ENCODE measurements at regions not wholly inside any gene's neighbourhood (a gene's known extent, or its start where the extent isn't known, plus 50 kb on each side); places are given as distances from the start of the nearest gene placed in this dataset.
"Not testable (repeated sequence)": the region's sequence is repeated elsewhere in the genome, so short reads cannot be mapped to it uniquely, and the experiment has no call there.

GRCh38 chr13:61563645-61564044, 148.0 kb upstream of the PCDH20 start:
- FAIRE-seq: no peak

GRCh38 chr13:61546911-61547310, 131.3 kb upstream of the PCDH20 start:
- FAIRE-seq (no peak), DNase-seq (ENCODE audit: insufficient read length, low spot score) (no peak)

More at GRCh38 chr13:61563645-61564044, 148.0 kb upstream of the PCDH20 start:
- no peak for DNase-seq (ENCODE audit: insufficient read length, low spot score)

GRCh38 chr13:61546413-61546812, 130.8 kb upstream of the PCDH20 start:
- FAIRE-seq: no peak

GRCh38 chr13:61536433-61536832, 120.8 kb upstream of the PCDH20 start:
- no peak for FAIRE-seq
- no peak for DNase-seq (ENCODE audit: insufficient read length, low spot score)

More at GRCh38 chr13:61546413-61546812, 130.8 kb upstream of the PCDH20 start:
- DNase-seq (ENCODE audit: insufficient read length, low spot score): no peak

DNA sequence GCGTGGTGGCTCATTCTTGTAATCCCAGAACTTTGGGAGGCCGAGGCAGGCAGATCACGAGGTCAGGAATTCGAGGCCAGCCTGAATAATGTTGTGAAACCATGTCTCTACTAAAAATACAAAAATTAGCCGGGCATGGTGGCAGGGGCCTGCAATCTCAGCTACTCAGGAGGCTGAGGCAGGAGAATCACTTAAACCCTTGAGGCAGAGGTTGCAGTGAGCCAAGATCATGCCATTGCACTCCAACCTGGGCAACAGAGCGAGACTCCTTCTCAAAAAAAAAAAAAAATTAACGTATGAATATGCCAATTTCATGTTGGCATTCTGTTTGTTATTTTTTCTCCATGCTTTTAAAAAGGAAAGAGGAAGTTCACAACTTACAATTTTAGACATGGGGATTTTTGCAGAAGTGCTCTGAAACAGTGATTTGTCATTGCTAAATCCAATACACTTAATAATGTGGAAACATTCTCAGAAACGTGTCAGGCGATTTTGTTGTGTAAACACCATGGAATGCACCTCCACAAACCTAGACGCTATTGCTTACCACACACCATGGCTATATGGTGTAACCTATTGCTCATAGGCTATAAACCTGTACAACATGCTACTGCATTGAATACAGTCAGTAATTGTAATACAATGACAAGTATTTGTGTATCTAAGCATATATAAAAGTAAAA, 115.9 kb upstream of the PCDH20 start:
- no peak for FAIRE-seq
- DNase-seq (ENCODE audit: insufficient read length, low spot score): no peak

DNA sequence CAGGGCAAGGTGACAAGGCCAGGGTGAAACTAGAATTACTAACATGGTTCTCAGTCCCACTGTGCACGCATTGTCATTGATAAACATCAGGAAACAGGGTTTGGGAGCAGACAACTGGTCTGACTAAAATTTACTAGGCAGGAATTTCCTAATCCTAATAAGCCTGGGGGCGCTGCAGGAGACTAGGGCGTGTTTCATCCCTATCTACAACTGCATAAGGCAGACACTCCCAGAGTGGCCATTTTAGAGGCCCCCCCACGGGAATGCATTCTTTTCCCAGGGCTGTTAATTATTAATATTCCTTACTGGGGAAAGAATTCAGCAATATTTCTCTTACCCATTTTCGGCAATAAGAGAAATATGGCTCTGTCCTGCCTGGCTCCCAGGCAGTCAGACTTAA, 103.6 kb upstream of the PCDH20 start:
- not testable (repeated sequence) for FAIRE-seq; DNase-seq (ENCODE audit: insufficient read length, low spot score)

- no peak for FAIRE-seq
- DNase-seq (ENCODE audit: insufficient read length, low spot score): no peak
Measured at GRCh38 chr13:61508936-61509335, 93.3 kb upstream of the PCDH20 start.

DNA sequence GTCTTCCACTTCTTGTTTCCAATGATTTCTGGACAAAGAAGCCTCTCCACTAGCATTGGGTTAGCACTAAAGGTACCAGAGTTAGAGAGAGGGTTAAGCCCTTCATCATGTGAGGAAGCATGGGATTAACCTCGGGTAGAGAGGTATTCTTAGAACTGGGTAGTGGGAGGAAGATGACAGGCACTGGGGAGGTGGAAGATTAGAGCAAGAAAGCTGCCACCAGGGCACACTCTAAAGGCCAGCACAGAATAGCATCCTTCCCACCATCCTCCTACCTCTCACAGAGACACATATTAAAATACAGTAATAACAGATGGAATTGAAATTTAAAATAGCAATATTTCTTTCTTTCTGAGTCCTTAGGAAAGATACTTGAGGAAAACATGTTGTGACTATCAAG, 84.5 kb upstream of the PCDH20 start:
- FAIRE-seq (no peak), DNase-seq (ENCODE audit: insufficient read length, low spot score) (no peak)

DNA sequence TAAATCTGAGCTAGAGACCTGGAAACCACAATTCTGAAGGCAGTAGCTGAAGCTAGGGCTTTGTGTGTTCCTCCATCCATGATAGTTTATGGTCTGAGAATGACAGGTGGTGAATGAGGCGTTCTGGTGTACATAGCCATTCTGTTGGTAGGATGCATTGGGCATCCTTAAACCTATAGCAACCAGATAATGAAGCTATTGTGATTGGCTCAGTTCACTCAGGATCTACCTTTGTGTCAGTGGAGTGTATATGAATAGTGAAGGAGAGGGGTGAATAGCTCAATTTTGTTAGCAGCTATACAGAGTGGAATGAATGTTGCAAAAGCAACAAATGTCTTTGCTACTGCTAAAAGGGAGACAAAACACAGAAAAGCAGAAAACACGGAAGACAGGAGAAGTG, 80.0 kb upstream of the PCDH20 start:
- no peak for FAIRE-seq
- no peak for DNase-seq (ENCODE audit: insufficient read length, low spot score)

GRCh38 chr13:61493556-61493955, 77.9 kb upstream of the PCDH20 start:
- FAIRE-seq; DNase-seq (ENCODE audit: insufficient read length, low spot score): not testable (repeated sequence)

GRCh38 chr13:61486496-61486895, 70.8 kb upstream of the PCDH20 start:
- DNase-seq (ENCODE audit: insufficient read length, low spot score) (no peak), FAIRE-seq (no peak)

- DNase-seq (ENCODE audit: insufficient read length, low spot score): no peak
- no peak for FAIRE-seq
Measured at GRCh38 chr13:61485128-61485765, 69.6 kb upstream of the PCDH20 start.

DNA sequence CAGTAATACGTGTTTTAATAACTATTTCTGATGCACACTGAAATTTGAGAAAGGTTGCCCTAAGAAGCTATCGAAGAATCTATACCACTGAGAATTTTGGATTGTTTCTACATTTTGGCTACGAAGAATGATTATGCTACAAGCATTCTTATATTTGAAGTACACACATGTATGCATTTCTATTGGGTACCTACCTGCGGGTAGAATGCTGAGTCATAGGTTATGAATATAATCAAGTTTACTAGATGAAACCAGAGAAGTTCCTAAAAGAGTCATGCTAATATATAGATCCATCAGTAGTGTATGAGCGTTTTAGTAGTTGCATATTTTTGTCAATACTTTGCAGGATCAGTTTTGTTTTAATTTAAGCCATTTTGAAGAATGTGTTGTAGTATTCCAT, 62.0 kb upstream of the PCDH20 start:
- FAIRE-seq: no peak
- no peak for DNase-seq (ENCODE audit: insufficient read length, low spot score)

DNA sequence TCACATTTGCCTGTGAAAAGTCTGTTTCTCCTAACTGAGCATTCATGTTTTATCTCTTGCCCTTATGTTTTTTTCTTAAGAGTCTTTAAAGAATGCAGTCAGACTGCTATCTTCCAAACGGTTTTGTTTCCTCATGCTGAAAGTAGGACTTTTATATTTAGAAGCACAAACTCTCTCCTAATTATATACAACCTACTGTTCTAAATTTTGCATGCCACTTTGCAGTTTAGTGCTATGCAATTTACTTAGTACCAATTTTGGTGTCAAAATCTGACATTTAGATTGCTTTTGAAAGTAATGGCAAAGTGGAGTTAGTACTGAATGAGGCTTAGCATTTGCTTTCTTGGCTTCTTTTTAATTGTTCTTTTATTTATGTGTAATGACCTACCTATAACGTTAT, 55.1 kb upstream of the PCDH20 start:
- no peak for DNase-seq (ENCODE audit: insufficient read length, low spot score)
- no peak for FAIRE-seq

DNA sequence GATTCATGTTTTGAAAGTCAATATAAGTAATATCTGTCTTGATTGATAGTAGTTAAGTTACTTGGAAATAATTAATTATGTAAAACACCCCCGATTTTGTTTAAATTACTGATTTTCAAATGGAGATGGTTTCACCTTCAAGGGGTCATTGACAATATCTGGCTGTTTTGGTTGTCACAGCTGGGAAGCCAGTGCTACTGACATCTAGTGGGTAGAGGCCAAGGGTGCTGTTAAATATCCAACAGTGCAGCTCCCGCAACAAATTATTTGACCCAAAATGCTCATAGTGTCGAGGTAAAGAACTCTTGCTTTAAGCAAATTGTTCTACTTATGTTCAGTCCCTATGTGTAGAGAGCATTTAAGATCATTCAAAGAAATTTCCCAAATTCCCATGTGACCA, 50.6 kb upstream of the PCDH20 start:
- DNase-seq (ENCODE audit: insufficient read length, low spot score) (no peak), FAIRE-seq (no peak)
